ENCODE measurements at regions not wholly inside any gene's neighbourhood (a gene's known extent, or its start where the extent isn't known, plus 50 kb on each side); places are given as distances from the start of the nearest gene placed in this dataset.

- TF ChIP-seq, protein P1, sequence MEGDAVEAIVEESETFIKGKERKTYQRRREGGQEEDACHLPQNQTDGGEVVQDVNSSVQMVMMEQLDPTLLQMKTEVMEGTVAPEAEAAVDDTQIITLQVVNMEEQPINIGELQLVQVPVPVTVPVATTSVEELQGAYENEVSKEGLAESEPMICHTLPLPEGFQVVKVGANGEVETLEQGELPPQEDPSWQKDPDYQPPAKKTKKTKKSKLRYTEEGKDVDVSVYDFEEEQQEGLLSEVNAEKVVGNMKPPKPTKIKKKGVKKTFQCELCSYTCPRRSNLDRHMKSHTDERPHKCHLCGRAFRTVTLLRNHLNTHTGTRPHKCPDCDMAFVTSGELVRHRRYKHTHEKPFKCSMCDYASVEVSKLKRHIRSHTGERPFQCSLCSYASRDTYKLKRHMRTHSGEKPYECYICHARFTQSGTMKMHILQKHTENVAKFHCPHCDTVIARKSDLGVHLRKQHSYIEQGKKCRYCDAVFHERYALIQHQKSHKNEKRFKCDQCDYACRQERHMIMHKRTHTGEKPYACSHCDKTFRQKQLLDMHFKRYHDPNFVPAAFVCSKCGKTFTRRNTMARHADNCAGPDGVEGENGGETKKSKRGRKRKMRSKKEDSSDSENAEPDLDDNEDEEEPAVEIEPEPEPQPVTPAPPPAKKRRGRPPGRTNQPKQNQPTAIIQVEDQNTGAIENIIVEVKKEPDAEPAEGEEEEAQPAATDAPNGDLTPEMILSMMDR (IDR thresholded peaks at IDR 0.05; ENCODE audit: insufficient read depth, low read length, missing control alignments), result no peak
- ChIA-PET CTCF (interaction anchor here (1.1 to 1.4 kb wide), 3 partner anchors 180 to 489 kb away, joined by 3 read pairs; no protein-coding TSS in a partner anchor), POLR2A (no interaction called here)
- no peak for DNase-seq (ENCODE audit: low read depth, low spot score)
- no peak overlapping the region for H3K4me3 ChIP-seq (ENCODE audit: low read depth, low read length)
Observed at GRCh38 chr4:176558661-176559060, 234.1 kb downstream of the VEGFC start.

DNA sequence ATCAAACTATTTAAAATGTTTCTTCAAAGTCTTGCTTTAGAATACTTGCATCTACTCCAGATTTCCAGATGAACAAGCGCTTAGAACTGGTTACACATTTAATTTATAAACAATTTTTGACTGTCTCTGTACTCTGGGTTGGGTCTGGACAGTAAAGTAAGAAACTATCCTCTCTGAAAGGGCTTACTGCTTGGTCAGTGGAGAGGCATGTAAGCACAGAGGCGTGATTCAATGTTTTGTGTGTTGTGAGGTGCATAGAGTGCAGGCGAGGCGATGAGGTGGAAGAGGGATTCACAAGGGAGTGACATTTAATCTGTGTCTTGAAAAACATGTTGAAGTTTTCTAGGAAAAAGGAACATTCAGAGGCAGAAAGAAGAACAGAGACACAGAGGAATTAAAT, 231.4 kb downstream of the VEGFC start:
- ChIA-PET CTCF (no interaction called here), POLR2A (no interaction called here)
- no peak for DNase-seq (ENCODE audit: low read depth, low spot score)
- TF ChIP-seq, protein P1 (IDR thresholded peaks at IDR 0.05; ENCODE audit: insufficient read depth, low read length, missing control alignments), result no peak
- H3K4me3 ChIP-seq (ENCODE audit: low read depth, low read length), result no peak overlapping the region

GRCh38 chr4:176563591-176563990, 229.1 kb downstream of the VEGFC start:
- no peak overlapping the region for H3K4me3 ChIP-seq (ENCODE audit: low read depth, low read length)
- TF ChIP-seq, protein P1 (IDR thresholded peaks at IDR 0.05; ENCODE audit: insufficient read depth, low read length, missing control alignments), result peak; percentile 23
- DNase-seq (ENCODE audit: low read depth, low spot score), result no peak
- POLR2A ChIA-PET, result no interaction called here
- CTCF ChIA-PET, result interaction anchor here (0.9 to 1.5 kb wide), 5 partner anchors 8 to 484 kb away, joined by 4 to 8 read pairs (median 5); no protein-coding TSS in a partner anchor

DNA sequence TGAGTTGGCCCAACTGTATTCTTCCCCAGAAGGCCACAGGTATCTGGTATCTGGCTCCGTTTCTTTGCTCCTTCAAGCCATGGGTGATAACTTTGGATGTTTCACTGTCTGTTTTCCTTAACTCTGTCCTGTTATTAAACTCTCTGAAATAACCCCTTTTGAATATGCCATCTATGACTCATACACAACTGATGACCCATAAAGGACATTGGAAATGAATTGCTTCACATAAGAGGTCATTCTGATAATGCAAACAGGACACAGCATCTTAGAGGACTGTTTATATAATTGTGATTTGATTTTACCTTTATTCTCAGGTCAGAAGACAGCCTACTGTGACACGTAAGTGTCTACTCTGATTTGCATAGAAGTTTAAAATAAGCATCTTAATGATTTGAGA, 227.7 kb downstream of the VEGFC start:
- POLR2A ChIA-PET, result no interaction called here
- no peak for DNase-seq (ENCODE audit: low read depth, low spot score)
- CTCF ChIA-PET, result no interaction called here
- H3K4me3 ChIP-seq (ENCODE audit: low read depth, low read length), result no peak overlapping the region
- TF ChIP-seq, protein P1 (IDR thresholded peaks at IDR 0.05; ENCODE audit: insufficient read depth, low read length, missing control alignments), result no peak

DNA sequence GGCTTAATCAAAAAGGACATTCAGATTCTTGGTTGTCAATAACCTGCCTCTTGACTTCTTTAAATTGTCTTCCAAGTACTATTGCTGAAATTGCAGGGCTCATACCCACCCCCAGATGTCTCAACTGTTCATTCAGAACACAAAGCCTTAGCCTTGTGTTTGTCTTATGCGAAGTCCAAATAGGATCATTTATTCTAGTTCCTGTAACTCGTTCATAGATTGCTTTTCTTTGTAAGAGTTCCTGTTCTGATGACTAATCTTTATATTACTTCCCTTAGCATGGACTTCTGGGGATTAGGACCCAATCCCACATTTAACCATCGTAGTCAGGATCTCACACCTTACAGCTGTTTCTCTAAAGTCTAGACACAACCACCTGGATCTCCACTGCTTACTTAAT, 226.0 kb downstream of the VEGFC start:
- TF ChIP-seq, protein P1 (IDR thresholded peaks at IDR 0.05; ENCODE audit: insufficient read depth, low read length, missing control alignments), result no peak
- H3K4me3 ChIP-seq (ENCODE audit: low read depth, low read length), result no peak overlapping the region
- POLR2A ChIA-PET, result no interaction called here
- CTCF ChIA-PET, result interaction anchor here (0.9 to 2.4 kb wide), 2 partner anchors 11 to 23 kb away, joined by 3 to 6 read pairs; no protein-coding TSS in a partner anchor
- no peak for DNase-seq (ENCODE audit: low read depth, low spot score)

GRCh38 chr4:176568238-176568637, 224.5 kb downstream of the VEGFC start:
- CTCF ChIA-PET, result interaction anchor here (2.4 kb wide), 1 partner anchor 12 kb away, joined by 6 read pairs; no protein-coding TSS in a partner anchor

More at GRCh38 chr4:176568238-176568637, 224.5 kb downstream of the VEGFC start:
- TF ChIP-seq, protein P1 (IDR thresholded peaks at IDR 0.05; ENCODE audit: insufficient read depth, low read length, missing control alignments), result no peak
- POLR2A ChIA-PET, result no interaction called here
- no peak overlapping the region for H3K4me3 ChIP-seq (ENCODE audit: low read depth, low read length)
- DNase-seq (ENCODE audit: low read depth, low spot score), result no peak
